Ishikawa (cell line): ENCODE measurements at regions not wholly inside any gene's neighbourhood (a gene's known extent, or its start where the extent isn't known, plus 50 kb on each side); places are given as distances from the start of the nearest gene placed in this dataset.

Experiments used
- YY1 ChIP-seq: IDR thresholded peaks from 2 replicates; pipeline ENCODE4 v1.6.1; 2012; ENCODE audit warnings: low read depth
- ZBTB7A ChIP-seq: IDR thresholded peaks from 2 replicates; pipeline ENCODE4 v1.6.1; 2012; ENCODE audit warnings: low read depth

GRCh38 chrX:13898603-13899002 is 81.7 kb upstream of the GPM6B start:
- TF ChIP-seq YY1 (no peak), ZBTB7A (no peak)
